PC-3 (cell line): ENCODE measurements at regions not wholly inside any gene's neighbourhood (a gene's known extent, or its start where the extent isn't known, plus 50 kb on each side); places are given as distances from the start of the nearest gene placed in this dataset.

Experiments
- ATAC-seq: fragments of 200-7000 bp; cut with Tn5 transposase; 2 replicates; pipeline ENCODE4 v1.9.1; 2020; ENCODE audit warnings: mild to moderate bottlenecking, moderate library complexity
- BruUV-seq: library from RNA; stranded (reverse); fragments of 400-500 nt; replicated peaks from 2 replicates; lab custom pipeline; 2021; lab: Mats Ljungman, UMichigan
- CTCF ChIA-PET: fragments of 300-600 bp; sonication (Branson Sonifier 250); formaldehyde crosslinking; loops from one replicate; lab custom pipeline; 2022; ENCODE audit warnings: antibody characterized with exemption; lab: Charles Lee
- POLR2A ChIA-PET: fragments of 300-600 bp; sonication (Branson Sonifier 250); formaldehyde crosslinking; loops from one replicate; lab custom pipeline; 2022; ENCODE audit warnings: antibody characterized with exemption; ENCODE audit not compliant: unreplicated experiment; lab: Charles Lee
- DNase-seq: peaks from one replicate; pipeline ENCODE4 v3.0.0-alpha.2; 2015
- H2AFZ ChIP-seq: fragments of 300-600 bp; sonication (generic); 2 replicates; pipeline ENCODE4 v1.6.0; 2016; ENCODE audit warnings: antibody characterized with exemption, low read length
- H3F3A ChIP-seq: fragments of 300-600 bp; sonication (generic); one replicate; pipeline ENCODE4 v1.6.0; 2017; ENCODE audit warnings: antibody characterized with exemption, low read length, control low read depth, mild to moderate bottlenecking; ENCODE audit not compliant: unreplicated experiment
- H3K27ac ChIP-seq: fragments of 300-600 bp; sonication (generic); 2 replicates; pipeline ENCODE4 v1.5.1; 2016; ENCODE audit warnings: mild to moderate bottlenecking, low read length
- H3K27me3 ChIP-seq: fragments of 300-600 bp; sonication (generic); 2 replicates; pipeline ENCODE4 v1.6.1; 2016; ENCODE audit warnings: low read length, mixed read lengths
- H3K36me3 ChIP-seq: fragments of 300-600 bp; sonication (generic); 2 replicates; pipeline ENCODE4 v1.6.1; 2016; ENCODE audit warnings: low read depth, mixed run types, low read length, mixed read lengths
- H3K4me1 ChIP-seq: fragments of 300-600 bp; sonication (generic); 2 replicates; pipeline ENCODE4 v1.5.1; 2016; ENCODE audit warnings: low read length; ENCODE audit not compliant: insufficient read depth
- H3K4me2 ChIP-seq: fragments of 300-600 bp; sonication (generic); 2 replicates; pipeline ENCODE4 v1.6.0; 2016; ENCODE audit warnings: low read length
- H3K4me3 ChIP-seq: fragments of 300-600 bp; sonication (generic); 2 replicates; pipeline ENCODE4 v1.5.1; 2016; ENCODE audit warnings: mild to moderate bottlenecking, low read length, mixed read lengths
- H3K79me2 ChIP-seq: fragments of 300-600 bp; sonication (generic); 2 replicates; pipeline ENCODE4 v1.6.1; 2017; ENCODE audit warnings: low read length, mixed read lengths
- H3K9ac ChIP-seq: fragments of 300-600 bp; sonication (generic); 2 replicates; pipeline ENCODE4 v1.6.0; 2016; ENCODE audit warnings: mild to moderate bottlenecking, low read length
- H3K9me2 ChIP-seq: fragments of 300-600 bp; sonication (generic); replicated peaks from 2 replicates; pipeline ENCODE4 v1.6.1; 2016; ENCODE audit warnings: mixed run types, low read length, mixed read lengths
- H3K9me3 ChIP-seq: fragments of 300-600 bp; sonication (generic); 2 replicates; pipeline ENCODE4 v1.6.1; 2016; ENCODE audit warnings: low read length, mixed read lengths
- H4K20me1 ChIP-seq: fragments of 300-600 bp; sonication (generic); 2 replicates; pipeline ENCODE4 v1.6.1; 2016; ENCODE audit warnings: low read length, mixed read lengths
- EZH2 ChIP-seq: fragments of 300-600 bp; sonication (generic); IDR thresholded peaks from one replicate; pipeline ENCODE4 v1.6.1; 2017; ENCODE audit warnings: antibody characterized with exemption, mild to moderate bottlenecking, low read length; ENCODE audit not compliant: unreplicated experiment
- EZH2phosphoT487 ChIP-seq: fragments of 300-600 bp; sonication (generic); IDR thresholded peaks from 2 replicates; pipeline ENCODE4 v1.6.1; 2018; ENCODE audit warnings: mild to moderate bottlenecking, antibody characterized with exemption, low read length, borderline replicate concordance
- intact Hi-C: fragments of 100-400 bp; cut with micrococcal nuclease; formaldehyde crosslinking; loops from 2 replicates; pipeline ENCODE4 v1.9.0; 2023
- TF ChIP-seq, protein P1 (sequence below): fragments of 300-600 bp; sonication (generic); conservative IDR thresholded peaks from 2 replicates; pipeline ENCODE4 v1.5.1; 2017; ENCODE audit warnings: antibody characterized with exemption, low read depth, mild to moderate bottlenecking, low read length

GRCh38 chr5:160500786-160501779 lies 79.4 kb downstream of the PTTG1 start:
- Histone ChIP-seq H3K36me3 (no peaks in the 10 kb centered on the region), H3K4me2 (no peak overlapping the region), H3K9me2 (no peaks in the 10 kb centered on the region), H3K27me3 (no peaks in the 10 kb centered on the region), H3K9me3 (no peaks in the 10 kb centered on the region), H4K20me1 (no peaks in the 10 kb centered on the region), H3K4me1 (no peaks in the 10 kb centered on the region; the same call in 1 of the 2 replicates), H3F3A (no peaks in the 10 kb centered on the region), H2AFZ (no peak overlapping the region), H3K27ac (no peak overlapping the region), H3K4me3 (no peak overlapping the region), H3K9ac (no peak overlapping the region), H3K79me2 (no peaks in the 10 kb centered on the region)
- intact Hi-C loops: no loop called here
- no peak for TF ChIP-seq EZH2phosphoT487
- no peak for TF ChIP-seq EZH2
- TF ChIP-seq, protein P1, sequence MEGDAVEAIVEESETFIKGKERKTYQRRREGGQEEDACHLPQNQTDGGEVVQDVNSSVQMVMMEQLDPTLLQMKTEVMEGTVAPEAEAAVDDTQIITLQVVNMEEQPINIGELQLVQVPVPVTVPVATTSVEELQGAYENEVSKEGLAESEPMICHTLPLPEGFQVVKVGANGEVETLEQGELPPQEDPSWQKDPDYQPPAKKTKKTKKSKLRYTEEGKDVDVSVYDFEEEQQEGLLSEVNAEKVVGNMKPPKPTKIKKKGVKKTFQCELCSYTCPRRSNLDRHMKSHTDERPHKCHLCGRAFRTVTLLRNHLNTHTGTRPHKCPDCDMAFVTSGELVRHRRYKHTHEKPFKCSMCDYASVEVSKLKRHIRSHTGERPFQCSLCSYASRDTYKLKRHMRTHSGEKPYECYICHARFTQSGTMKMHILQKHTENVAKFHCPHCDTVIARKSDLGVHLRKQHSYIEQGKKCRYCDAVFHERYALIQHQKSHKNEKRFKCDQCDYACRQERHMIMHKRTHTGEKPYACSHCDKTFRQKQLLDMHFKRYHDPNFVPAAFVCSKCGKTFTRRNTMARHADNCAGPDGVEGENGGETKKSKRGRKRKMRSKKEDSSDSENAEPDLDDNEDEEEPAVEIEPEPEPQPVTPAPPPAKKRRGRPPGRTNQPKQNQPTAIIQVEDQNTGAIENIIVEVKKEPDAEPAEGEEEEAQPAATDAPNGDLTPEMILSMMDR: no peak
- ChIA-PET POLR2A (no interaction called here), CTCF (no interaction called here)
- DNase-seq: no peak
- ATAC-seq: no peak
- no TSS peak for BruUV-seq

DNA sequence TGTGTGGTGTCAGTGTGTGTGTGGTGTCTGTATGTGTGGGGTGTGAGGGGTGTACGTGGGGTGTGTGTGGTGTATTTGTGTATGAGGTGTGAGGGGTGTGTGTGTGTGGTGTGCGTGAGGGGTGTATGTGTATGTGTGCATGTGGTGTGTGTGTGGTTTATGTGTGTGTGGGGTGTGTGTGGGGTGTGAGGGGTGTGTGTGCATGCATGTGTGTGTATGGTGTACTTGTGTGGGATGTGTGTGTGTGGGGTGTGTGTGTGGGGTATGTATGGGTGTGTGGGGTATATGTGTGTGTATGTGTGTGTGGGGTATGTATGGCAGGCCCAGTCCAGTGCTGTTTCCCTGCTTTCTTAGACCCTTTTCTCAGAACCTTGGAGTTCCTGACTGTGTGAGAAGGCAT lies 83.3 kb downstream of the PTTG1 start:
- Histone ChIP-seq H3K36me3 (no peaks in the 10 kb centered on the region), H3K4me1 (no peaks in the 10 kb centered on the region), H3K4me2 (no peak overlapping the region), H3K9me2 (no peaks in the 10 kb centered on the region), H4K20me1 (no peaks in the 10 kb centered on the region), H3K79me2 (no peaks in the 10 kb centered on the region), H3K27me3 (no peaks in the 10 kb centered on the region), H3K27ac (no peak overlapping the region), H2AFZ (no peak overlapping the region), H3K4me3 (no peak overlapping the region), H3F3A (no peaks in the 10 kb centered on the region), H3K9ac (no peak overlapping the region), H3K9me3 (no peaks in the 10 kb centered on the region)
- DNase-seq: no peak
- ATAC-seq: no peak
- intact Hi-C loops: loop anchor here (5.0 kb wide), 1 partner anchor 282 kb away; no protein-coding TSS in a partner anchor
- BruUV-seq: no TSS peak
- TF ChIP-seq EZH2phosphoT487 (no peak), EZH2 (no peak)
- TF ChIP-seq, protein P1: no peak
- ChIA-PET POLR2A (no interaction called here), CTCF (no interaction called here)
